ENCODE measurements at regions not wholly inside any gene's neighbourhood (a gene's known extent, or its start where the extent isn't known, plus 50 kb on each side); places are given as distances from the start of the nearest gene placed in this dataset.
"Not testable (repeated sequence)": the region's sequence is repeated elsewhere in the genome, so short reads cannot be mapped to it uniquely, and the experiment has no call there.

DNA sequence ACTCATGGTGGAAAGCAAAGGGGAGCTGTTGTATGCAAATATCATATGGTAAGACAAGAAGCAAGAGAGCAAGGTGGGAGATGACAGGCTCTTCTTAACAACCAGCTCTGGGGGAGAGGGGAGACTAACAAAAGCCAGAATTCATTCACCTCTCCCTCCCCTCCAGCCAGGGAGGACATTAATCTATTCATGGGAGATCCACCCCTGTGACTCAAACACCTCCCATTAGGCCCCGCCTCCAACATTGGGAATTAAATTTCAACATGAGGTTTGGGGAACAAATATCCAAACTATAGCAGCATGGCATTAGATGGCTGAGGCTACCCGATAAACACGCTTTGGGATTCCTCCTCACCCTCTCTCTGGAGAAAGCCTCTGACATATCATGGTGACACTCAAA, 210.6 kb downstream of the RHOU start:
- no peak for DNase-seq

DNA sequence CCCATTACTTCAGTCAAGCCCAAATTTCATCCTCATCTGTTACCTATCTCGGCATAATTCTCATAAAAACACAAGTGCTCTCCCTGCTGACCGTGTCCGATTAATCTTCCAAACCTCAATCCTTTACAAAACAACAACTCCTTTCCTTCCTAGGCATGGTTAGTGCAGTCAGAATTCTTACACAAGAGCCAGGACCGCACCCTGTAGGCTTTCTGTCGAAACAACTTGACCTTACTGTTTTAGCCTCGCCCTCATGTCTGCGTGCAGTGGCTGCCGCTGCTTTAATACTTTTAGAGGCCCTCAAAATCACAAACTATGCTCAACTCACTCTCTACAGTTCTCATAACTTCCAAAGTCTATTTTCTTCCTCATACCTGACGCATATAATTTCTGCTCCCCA, 214.3 kb downstream of the RHOU start:
- not testable (repeated sequence) for DNase-seq

GRCh38 chr1:228953207-228953606, 217.9 kb downstream of the RHOU start:
- DNase-seq = no peak

DNA sequence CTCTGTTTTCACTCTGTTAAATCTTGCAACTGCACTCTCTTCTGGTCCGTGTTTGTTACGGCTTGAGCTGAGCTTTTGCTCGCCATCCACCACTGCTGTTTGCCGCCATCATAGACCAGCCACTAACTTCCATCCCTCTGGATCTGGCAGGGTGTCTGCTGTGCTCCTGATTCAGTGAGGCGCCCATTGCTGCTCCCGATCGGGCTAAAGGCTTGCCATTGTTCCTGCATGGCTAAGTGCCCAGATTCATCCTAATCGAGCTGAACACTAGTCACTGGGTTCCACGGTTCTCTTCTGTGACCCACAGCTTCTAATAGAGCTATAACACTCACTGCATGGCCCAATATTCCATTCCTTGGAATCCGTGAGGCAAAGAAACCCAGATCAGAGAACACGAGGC, 218.5 kb downstream of the RHOU start:
- DNase-seq = not testable (repeated sequence)

- DNase-seq = no peak
Observed at GRCh38 chr1:228955691-228956090, 220.4 kb downstream of the RHOU start.

- no peak for DNase-seq
Observed at GRCh38 chr1:228956864-228957263, 221.6 kb downstream of the RHOU start.

DNA sequence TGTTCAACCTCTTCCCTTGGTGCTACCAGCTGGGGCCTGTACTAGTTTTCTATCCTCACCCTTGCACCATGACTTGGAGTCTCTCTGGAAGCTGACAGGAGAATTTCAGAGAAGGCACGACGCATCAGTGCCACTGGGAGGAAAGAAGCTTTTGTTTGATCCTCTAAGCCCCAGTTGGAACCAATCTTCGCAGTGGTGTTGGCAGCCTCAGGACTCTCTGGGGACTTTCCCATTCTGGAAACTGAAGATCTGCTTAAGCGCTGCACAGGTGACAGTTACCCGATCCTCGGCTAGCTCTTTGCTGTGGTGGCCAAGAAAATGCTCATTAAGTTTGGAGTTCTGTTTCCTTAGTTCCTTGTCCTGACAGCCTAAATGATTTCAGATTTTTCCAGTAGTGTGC, 222.3 kb downstream of the RHOU start:
- DNase-seq = no peak

DNA sequence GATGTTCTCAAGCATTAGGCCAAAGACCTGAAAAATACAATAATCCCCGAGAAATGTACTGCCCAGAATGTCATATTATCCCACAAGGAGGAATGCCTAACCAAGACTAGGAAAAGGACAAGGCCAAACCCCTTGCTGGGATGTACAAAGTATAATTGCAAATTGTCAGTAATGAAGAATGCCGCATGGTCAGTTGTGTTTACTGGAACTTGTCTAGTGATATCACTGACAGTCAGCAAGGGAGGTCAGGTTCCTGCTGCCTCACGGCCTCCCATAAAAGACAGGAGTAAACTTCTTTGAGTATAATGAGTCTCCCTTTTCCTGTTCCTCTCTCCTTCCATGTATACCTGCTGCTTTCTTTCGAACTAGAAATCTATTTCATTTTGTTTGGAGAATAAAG, 222.8 kb downstream of the RHOU start:
- no peak for DNase-seq

DNA sequence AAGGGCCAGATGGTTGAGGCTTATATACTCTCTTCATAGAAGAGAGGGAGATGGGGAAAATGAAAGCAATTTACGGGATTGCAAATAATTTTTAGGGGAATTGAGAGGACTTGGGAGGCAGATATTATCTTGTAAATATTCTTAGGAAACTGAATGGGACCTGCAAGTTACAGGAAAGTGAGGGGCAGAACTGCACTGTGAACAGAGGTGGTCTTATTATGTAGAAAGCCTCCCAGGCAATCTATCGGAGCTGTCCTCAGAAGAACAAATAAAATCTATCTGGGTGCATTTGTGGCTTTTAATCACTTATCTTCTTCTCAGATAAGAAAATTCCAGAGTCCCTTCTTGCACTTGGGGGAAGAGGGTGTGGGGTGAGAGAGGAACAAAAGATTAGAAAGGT, 223.5 kb downstream of the RHOU start:
- no peak for DNase-seq

GRCh38 chr1:228960705-228961104, 225.4 kb downstream of the RHOU start:
- no peak for DNase-seq

- DNase-seq = no peak
Observed at GRCh38 chr1:228961511-228961910, 226.2 kb downstream of the RHOU start.

DNA sequence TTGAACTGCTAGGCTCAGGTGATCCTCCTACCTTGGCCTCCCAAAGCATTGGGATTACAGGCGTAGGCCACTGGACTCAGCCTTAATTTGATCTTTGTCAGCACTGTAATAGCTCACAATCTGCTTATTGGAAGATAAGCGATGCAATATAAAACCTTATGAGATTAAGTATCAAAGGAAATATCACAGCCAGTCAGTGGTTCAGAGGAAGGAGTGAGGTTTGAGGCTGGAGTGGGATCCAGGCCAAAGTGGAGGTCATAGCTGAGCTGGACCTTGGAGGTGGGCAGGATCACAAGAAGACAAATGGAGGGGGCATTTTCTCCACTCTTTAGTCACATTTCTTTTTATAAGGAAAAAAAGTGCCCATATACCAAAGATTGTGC, 228.5 kb downstream of the RHOU start:
- DNase-seq = no peak

GRCh38 chr1:228964178-228965089, 229.2 kb downstream of the RHOU start:
- no peak for DNase-seq

DNA sequence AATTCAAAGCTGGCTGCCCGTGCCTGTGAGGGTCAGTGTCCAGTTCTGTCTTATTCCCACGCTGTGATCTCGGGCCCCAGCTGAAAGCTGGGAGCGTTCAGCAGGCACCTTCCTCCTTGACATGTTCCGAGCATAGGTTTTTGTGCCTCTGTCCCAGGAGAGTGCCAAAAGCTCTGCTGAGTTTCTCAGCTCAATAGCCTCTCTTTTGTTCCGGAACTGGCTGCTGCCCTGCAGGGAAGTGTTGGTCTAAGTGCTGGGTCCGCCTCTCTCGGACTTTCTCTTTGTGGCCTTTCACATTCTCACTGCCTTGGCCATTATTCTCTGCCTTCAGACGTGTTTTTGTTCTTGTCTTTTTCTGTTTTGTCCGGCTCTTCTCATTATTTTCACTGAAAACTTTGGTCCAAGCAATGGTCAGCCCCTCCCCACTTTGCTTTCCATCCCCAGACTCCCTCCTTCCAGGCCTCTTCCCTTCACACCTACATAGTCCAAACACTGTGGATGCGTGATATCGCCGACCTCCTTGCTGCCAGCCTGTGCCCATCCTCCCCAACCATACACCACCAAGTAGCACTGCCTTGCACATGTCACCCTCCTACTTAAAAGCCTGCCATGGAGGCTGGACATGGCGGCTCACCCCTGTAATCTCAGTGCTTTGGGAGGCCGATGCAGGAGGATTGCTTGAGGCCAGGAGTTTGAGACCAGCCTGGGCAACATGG, 233.8 kb downstream of the RHOU start:
- DNase-seq = no peak

DNA sequence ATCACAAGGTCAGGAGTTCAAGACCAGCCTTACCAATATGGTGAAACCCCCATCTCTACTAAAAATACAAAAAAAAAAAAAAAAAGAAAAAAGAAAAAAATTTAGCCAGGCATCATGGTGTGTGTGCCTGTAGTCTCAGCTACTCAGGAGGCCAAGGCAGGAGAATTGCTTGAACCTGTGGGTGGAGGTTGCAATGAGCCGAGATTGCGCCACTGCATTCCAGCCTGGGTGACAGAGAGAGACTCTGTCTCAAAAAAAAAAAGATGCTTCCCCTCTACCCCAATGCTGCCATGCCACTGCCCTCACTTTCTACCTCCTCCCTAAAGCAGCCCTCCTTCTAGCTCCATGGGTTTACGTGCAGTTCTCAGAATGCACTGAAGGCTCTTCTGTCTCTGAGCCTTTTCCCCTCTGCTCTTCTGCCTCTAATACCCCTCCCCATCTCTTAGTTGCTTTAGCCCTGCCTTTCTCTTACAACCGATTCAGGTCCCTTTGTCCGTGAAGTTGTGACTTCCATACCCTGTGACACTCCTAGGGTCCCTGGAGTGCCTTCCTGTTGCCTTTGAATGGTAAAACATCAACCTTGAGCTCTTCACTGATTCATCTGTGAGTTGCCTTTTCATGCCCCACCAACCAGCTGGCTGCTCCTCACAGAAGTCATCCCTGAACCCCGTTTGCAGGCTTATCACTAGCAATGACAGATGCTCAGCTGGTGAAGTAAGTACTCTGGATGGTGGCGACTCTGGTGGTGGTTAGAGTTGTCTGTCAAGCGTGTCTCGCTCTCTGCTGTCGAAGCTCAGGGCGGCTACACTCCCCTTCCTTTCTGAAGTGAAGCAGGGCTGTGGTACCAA, 234.9 kb downstream of the RHOU start:
- no peak for DNase-seq

- no peak for DNase-seq
Observed at GRCh38 chr1:228972576-228972975, 237.3 kb downstream of the RHOU start.

DNA sequence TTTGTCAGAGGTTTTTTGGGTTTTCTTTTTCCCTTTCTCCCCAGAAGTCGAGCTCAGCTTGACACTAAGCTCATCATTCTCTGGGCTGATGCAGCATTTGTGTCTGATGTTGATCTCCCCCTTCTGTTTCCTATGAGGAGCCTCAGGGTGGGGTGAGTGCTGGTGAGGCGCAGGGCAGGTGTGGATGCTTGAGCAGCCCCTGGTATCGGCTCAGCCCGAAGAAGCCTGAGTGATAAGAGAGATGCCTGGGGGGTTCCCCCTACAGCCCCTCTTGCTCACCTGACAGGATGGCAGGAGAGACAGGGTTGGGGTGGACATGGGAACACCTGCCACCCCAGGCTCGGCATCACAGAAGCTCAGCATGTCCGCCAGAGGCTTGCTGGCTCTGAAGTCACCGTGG, 239.0 kb downstream of the RHOU start:
- no peak for DNase-seq

DNA sequence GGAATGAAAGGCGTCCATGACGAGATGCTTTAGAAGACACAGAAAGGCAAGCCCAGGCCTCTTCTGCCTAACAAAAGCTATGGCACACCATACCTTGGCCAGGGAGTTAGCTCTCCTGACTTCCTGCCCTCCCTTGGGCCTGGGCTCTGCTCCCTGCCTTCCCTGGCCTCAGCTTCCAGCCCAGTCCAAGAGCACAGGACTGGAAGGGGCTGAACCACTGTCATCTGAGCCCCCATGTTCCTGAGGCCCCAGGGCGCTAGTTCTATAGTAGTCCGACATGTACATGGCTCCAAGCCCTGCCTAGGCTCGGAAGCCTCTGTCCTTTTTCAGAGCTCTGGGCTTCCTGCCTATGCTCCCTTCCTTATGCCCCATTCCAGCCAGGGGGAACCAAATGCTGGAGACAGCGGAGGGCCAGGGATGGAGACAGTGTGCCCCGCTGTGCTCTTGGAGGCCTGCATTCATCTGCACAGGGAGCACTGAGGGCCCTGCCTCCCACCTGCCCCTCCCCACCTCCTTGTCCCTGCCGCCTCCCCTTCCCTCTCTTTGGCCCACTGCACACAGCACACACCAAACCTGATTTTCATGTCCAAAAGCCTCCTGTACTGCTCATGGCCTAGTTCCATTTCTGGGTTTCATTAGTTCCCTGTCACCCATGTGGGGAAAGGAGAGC, 240.1 kb downstream of the RHOU start:
- no peak for DNase-seq

DNA sequence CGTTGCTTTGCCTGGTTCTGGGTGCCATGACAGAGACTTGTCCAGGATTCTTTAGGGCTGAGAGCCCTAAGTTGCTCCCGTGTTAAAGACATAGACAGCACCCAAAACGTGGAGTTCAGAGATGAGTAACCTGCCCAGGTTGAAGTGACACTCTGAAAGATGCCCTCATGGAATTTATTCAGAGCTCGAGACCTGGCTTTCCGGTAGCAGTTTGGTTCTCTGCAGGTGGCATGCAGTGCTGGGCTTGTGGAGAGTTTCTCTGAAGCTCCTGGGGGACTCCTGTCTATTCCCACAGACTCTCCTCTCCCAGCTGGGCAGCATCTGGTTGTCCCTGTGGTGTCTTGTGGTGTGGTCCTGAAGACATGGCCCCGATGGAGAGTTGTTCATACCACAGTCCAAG, 241.0 kb downstream of the RHOU start:
- no peak for DNase-seq

DNA sequence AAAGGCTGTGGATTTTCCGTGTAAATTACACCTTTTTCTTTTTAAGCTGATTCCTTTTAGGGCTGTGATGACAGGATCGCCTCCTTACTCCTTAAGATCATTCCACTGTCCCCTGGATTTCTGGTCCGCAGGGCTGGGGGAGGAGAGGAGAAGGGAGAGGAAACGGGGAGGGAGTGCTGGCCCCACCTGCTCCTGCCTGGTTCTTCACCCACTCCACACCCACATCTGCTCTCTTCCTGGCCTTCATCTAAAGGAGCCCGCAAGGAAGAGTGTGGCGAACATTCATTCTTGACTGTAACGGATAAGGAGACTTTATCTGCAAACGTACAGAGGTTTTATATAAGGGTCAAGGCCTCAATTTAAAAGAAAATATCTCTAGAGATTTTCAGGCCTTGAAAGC, 242.0 kb downstream of the RHOU start:
- no peak for DNase-seq

GRCh38 chr1:228977741-228978140, 242.5 kb downstream of the RHOU start:
- no peak for DNase-seq

GRCh38 chr1:228978484-228979324, 243.4 kb downstream of the RHOU start:
- DNase-seq = no peak
